Esophagus squamous epithelium (tissue), 5 donors: ENCODE measurements at regions not wholly inside any gene's neighbourhood (a gene's known extent, or its start where the extent isn't known, plus 50 kb on each side); places are given as distances from the start of the nearest gene placed in this dataset.

ENCODE experiments used
- DNase-seq: peaks from one replicate; lab custom pipeline; 2025; lab: John Stamatoyannopoulos, UW
- H3K27ac ChIP-seq, 4 donors: fragments of 200-600 bp; sonication (generic); one replicate each; pipeline ENCODE4 v1.5.1; 2016 to 2019; ENCODE audit warnings: mild to moderate bottlenecking in 1 of 4
- H3K27me3 ChIP-seq, 4 donors: fragments of 200-600 bp; sonication (generic); 1 replicate in 3 of 4; 2 replicates in 1 of 4; pipeline versions ENCODE4 v1.5.1 to v1.6.0; 2017 to 2021; ENCODE audit warnings: antibody characterized with exemption in 1 of 4
- H3K36me3 ChIP-seq, 3 donors: fragments of 200-600 bp; sonication (generic); one replicate each; pipeline ENCODE4 v1.5.1; 2016 to 2019
- H3K4me1 ChIP-seq, 3 donors: fragments of 200-600 bp; sonication (generic); one replicate each; pipeline ENCODE4 v1.5.1; 2017 to 2019
- H3K4me3 ChIP-seq, 4 donors: fragments of 200-600 bp; sonication (generic); 1 replicate in 3 of 4; 2 replicates in 1 of 4; pipeline ENCODE4 v1.5.1; 2016 to 2019; ENCODE audit warnings: mild to moderate bottlenecking in 2 of 4, moderate library complexity in 1 of 4
- H3K9me3 ChIP-seq, 3 donors: fragments of 200-600 bp; sonication (generic); one replicate each; pipeline ENCODE4 v1.5.1; 2016 to 2019
- POLR2A ChIP-seq, 4 donors: fragments of 450-650 bp; IDR thresholded peaks; one replicate each; pipeline ENCODE4 v1.6.1; 2017; ENCODE audit warnings: antibody characterized with exemption in 4 of 4, mild to moderate bottlenecking in 4 of 4, moderate library complexity in 3 of 4
- WGBS, 2 donors: methylation state at CpG; one replicate each; pipeline ENCODE4 v1.1.5; 2018; 5-methylcytosine and 5-hydroxymethylcytosine counted together
- intact Hi-C: fragments of 100-400 bp; cut with DNase I; formaldehyde crosslinking; loops from one replicate; pipeline ENCODE4 v1.15.0; 2022
- TF ChIP-seq, protein P1 (sequence below), 6 experiments: fragments of 450-650 bp in 4 of 6; fragments of 200-600 bp in 2 of 6; sonication (generic) in 2 of 6; IDR thresholded peaks; one replicate each; pipeline ENCODE4 v1.5.1; 2016 to 2019; ENCODE audit warnings: antibody characterized with exemption in 6 of 6, mild to moderate bottlenecking in 4 of 6, moderate library complexity in 4 of 6
- donor health status: DM: yes; HTN: yes; CAD: no.

DNA sequence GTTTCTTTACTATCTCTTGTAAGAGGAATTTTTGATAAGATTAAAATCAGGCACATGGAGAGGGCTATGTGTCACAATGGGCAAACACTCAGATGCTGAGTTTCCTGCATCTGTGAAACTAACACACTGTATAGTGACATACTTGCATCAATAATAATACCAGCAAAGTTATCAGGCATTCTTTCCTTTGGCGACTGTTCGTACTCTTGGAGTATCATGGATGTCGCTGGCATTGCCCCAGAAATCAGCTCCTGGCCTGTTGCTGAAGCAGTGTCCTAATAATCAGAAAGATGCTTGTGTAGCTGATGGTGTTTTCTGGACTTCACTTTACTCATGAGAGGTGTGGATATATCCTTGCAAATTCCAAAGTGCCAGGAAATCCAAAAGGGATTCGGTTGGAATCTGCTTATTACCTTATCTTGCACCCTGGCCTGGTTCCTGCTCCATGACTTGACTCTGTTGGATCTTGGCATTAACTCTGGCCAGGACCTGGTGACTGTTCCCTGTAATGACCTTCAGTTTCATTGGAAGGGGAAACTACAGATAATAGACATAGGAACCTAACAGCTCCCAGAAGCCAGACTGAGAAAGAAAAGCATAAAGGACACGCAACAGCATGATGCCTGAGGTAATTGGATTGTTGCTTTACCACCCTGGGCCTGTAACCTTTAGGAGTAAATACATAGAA, 762.5 kb upstream of the GRIA3 start:
- no peak overlapping the region for H3K4me3 ChIP-seq
- 55 to 70% methylated on average over 2 to 5 of the region's 5 CpGs for WGBS, 2 donors
- intact Hi-C loops, result no loop called here
- H3K9me3 ChIP-seq, result no peaks in the 10 kb centered on the region
- no peak overlapping the region for H3K27ac ChIP-seq
- H3K27me3 ChIP-seq, result no peaks in the 10 kb centered on the region
- H3K36me3 ChIP-seq, result no peaks in the 10 kb centered on the region
- H3K4me1 ChIP-seq, result no peaks in the 10 kb centered on the region
- no peak for TF ChIP-seq POLR2A (IDR thresholded peaks at IDR 0.05)
- TF ChIP-seq, protein P1, sequence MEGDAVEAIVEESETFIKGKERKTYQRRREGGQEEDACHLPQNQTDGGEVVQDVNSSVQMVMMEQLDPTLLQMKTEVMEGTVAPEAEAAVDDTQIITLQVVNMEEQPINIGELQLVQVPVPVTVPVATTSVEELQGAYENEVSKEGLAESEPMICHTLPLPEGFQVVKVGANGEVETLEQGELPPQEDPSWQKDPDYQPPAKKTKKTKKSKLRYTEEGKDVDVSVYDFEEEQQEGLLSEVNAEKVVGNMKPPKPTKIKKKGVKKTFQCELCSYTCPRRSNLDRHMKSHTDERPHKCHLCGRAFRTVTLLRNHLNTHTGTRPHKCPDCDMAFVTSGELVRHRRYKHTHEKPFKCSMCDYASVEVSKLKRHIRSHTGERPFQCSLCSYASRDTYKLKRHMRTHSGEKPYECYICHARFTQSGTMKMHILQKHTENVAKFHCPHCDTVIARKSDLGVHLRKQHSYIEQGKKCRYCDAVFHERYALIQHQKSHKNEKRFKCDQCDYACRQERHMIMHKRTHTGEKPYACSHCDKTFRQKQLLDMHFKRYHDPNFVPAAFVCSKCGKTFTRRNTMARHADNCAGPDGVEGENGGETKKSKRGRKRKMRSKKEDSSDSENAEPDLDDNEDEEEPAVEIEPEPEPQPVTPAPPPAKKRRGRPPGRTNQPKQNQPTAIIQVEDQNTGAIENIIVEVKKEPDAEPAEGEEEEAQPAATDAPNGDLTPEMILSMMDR (IDR thresholded peaks at IDR 0.05), result no peak
- no peak for DNase-seq

DNA sequence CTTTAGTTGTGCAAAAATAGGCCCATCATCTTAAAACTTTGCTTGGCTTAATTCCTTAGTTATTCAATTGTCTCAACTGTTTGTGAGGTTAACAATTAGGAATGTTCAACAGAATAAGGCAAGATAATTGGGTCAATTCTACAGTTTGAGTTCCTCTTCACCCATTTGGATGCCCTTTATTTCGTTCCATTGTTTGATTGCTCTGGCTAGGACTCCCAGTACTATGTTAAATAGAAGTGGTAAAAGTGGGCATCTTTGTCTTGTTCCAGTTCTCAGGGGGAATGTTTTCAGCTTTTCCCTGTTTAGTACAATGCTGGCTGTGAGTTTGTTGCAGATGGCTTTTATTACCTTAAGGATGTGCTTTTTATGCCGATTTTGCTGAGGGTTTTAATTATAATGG, 761.5 kb upstream of the GRIA3 start:
- TF ChIP-seq, protein P1 (IDR thresholded peaks at IDR 0.05), result no peak
- Histone ChIP-seq H3K9me3 (no peaks in the 10 kb centered on the region), H3K4me3 (no peak overlapping the region), H3K27ac (no peak overlapping the region), H3K4me1 (no peaks in the 10 kb centered on the region), H3K36me3 (no peaks in the 10 kb centered on the region), H3K27me3 (no peaks in the 10 kb centered on the region)
- DNase-seq, result no peak
- intact Hi-C loops, result no loop called here
- 55 to 61% methylated on average over 2 of the region's 2 CpGs for WGBS, 2 donors

DNA sequence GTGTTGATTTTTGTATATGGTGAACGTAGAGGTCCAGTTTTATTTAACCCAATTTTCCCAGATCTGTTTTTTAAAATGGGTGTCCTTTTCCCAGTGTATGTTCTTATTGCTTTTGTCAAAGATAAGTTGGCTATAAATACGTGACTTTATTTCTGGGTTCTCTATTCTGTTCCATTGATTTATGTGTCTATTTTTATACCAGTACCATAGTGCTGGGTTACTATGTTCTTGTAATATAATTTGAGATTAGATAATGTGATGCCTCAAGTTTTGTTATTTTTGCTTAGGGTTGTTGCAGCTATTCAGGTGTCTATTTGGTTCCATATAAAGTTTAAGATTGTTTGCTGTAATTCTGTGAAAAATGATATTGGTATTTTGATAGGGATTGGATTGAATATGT, 749.1 kb upstream of the GRIA3 start:
- Histone ChIP-seq H3K4me3 (no peak overlapping the region), H3K36me3 (no peaks in the 10 kb centered on the region), H3K9me3 (no peaks in the 10 kb centered on the region), H3K27me3 (no peaks in the 10 kb centered on the region), H3K4me1 (no peaks in the 10 kb centered on the region), H3K27ac (no peak overlapping the region)
- intact Hi-C loops, result no loop called here
- no peak for DNase-seq
- TF ChIP-seq, protein P1 (IDR thresholded peaks at IDR 0.05), result no peak
- no peak for TF ChIP-seq POLR2A (IDR thresholded peaks at IDR 0.05)
- 67 to 73% methylated on average over 2 of the region's 2 CpGs for WGBS, 2 donors

DNA sequence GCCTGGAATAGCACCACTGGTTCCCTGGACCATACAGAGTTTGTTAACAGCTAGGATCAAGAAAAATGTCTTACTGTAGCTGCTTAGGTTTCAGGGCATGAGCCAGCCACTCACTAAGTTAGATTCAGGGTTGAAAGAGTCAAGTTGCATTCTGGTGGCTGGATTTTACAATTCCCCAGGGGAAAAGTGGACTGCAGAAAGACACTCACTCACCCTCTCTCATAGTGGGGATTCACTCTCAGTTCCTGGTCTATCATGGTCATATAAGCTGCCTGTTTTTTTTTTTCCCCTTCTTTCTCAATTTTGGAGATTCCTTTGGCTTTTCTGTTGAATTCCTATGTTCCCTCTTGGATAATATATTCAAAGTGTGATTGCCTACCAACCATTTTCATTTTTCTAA, 744.2 kb upstream of the GRIA3 start:
- no peaks in the 10 kb centered on the region for H3K36me3 ChIP-seq
- no peaks in the 10 kb centered on the region for H3K4me1 ChIP-seq
- no peak overlapping the region for H3K27ac ChIP-seq
- intact Hi-C loops, result no loop called here
- H3K4me3 ChIP-seq, result no peak overlapping the region
- no peak for TF ChIP-seq POLR2A (IDR thresholded peaks at IDR 0.05)
- TF ChIP-seq, protein P1 (IDR thresholded peaks at IDR 0.05), result no peak
- H3K27me3 ChIP-seq, result no peaks in the 10 kb centered on the region
- no peaks in the 10 kb centered on the region for H3K9me3 ChIP-seq
- DNase-seq, result no peak

DNA sequence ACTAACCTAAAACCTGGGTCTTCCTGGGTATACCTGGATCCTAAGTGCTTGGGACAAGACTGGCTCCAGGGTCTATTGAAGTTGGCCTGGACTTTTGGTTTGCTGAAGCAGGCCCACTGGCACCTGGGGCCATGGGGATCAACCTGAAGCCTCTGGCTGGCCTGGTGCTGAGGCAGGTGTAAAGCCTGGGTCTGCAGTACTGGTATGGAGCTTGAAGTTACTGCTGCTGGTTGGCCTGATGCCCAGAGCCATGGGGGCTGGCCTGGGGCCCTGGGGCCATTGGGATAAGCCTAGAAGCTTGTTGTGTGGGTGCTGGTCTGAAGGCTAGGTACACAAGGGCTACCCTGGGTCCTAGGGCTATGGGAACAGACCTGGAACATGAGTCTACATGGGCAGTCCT, 743.2 kb upstream of the GRIA3 start:
- no peak for TF ChIP-seq POLR2A (IDR thresholded peaks at IDR 0.05)
- TF ChIP-seq, protein P1 (IDR thresholded peaks at IDR 0.05), result no peak
- H3K4me1 ChIP-seq, result no peaks in the 10 kb centered on the region

More for the DNA sequence above, 743.2 kb upstream of the GRIA3 start:
- Histone ChIP-seq H3K9me3 (no peaks in the 10 kb centered on the region), H3K36me3 (no peaks in the 10 kb centered on the region), H3K27ac (no peak overlapping the region), H3K27me3 (no peaks in the 10 kb centered on the region), H3K4me3 (no peak overlapping the region)
- intact Hi-C loops, result no loop called here
- no peak for DNase-seq
